Transverse colon (tissue), 4 donors: ENCODE measurements at regions not wholly inside any gene's neighbourhood (a gene's known extent, or its start where the extent isn't known, plus 50 kb on each side); places are given as distances from the start of the nearest gene placed in this dataset.

Experiments used
- DNase-seq: peaks from one replicate; pipeline ENCODE4 v3.0.0-alpha.2; 2019
- H3K27ac ChIP-seq, 4 donors: fragments of 200-600 bp; sonication (generic); 2 replicates each; pipeline ENCODE4 v1.5.1; 2016 to 2018; ENCODE audit warnings: inconsistent platforms in 4 of 4
- H3K27me3 ChIP-seq: fragments of 200-600 bp; sonication (generic); 2 replicates; pipeline ENCODE4 v1.5.1; 2017; ENCODE audit warnings: inconsistent platforms
- H3K36me3 ChIP-seq, 4 donors: fragments of 200-600 bp; sonication (generic); 2 replicates each; pipeline ENCODE4 v1.5.1; 2017 to 2019; ENCODE audit warnings: inconsistent platforms in 4 of 4
- H3K4me1 ChIP-seq, 4 donors: fragments of 200-600 bp; sonication (generic); 2 replicates each; pipeline ENCODE4 v1.5.1; 2017 to 2020; ENCODE audit warnings: inconsistent platforms in 4 of 4
- H3K4me3 ChIP-seq, 4 donors: fragments of 200-600 bp; sonication (generic); 1 replicate in 1 of 4; 2 replicates in 3 of 4; pipeline versions ENCODE4 v1.5.1 to v1.6.1; 2017 to 2019; ENCODE audit warnings: inconsistent platforms in 4 of 4
- H3K9me3 ChIP-seq, 2 donors: fragments of 200-600 bp; sonication (generic); 2 replicates each; pipeline ENCODE4 v1.5.1; 2017 to 2019; ENCODE audit warnings: inconsistent platforms in 2 of 2
- EP300 ChIP-seq: sonication (generic); formaldehyde crosslinking; IDR thresholded peaks from one replicate; pipeline ENCODE4 v1.6.1; 2017; ENCODE audit warnings: antibody characterized with exemption, low read depth
- POLR2A ChIP-seq: fragments of 450-650 bp; IDR thresholded peaks from one replicate; pipeline ENCODE4 v1.6.1; 2016; ENCODE audit warnings: antibody characterized with exemption, mild to moderate bottlenecking, moderate library complexity
- POLR2AphosphoS5 ChIP-seq, 3 donors: sonication (generic); formaldehyde crosslinking; IDR thresholded peaks; one replicate each; pipeline ENCODE4 v1.6.1; 2016; ENCODE audit warnings: antibody characterized with exemption in 3 of 3
- WGBS, 2 donors: methylation state at CpG; one replicate each; pipeline ENCODE4 v1.1.5; 2018; ENCODE audit warnings: low coverage in 1 of 2; 5-methylcytosine and 5-hydroxymethylcytosine counted together
- in situ Hi-C, 4 donors: fragments of 200-750 bp; cut with MboI; loops; one replicate each; pipeline versions ENCODE4 v1.15.0 to v1.15.1; 2017; ENCODE audit warnings: low sequenced_read_pairs in 3 of 4, low pct_ligation_motif_present in 1 of 4, low pct_unique_long_range_greater_than_20kb in 1 of 4
- intact Hi-C: fragments of 100-400 bp; cut with DNase I; formaldehyde crosslinking; loops from one replicate; pipeline ENCODE4 v1.15.1; 2023; ENCODE audit warnings: low total_unique reads
- TF ChIP-seq, protein P1 (sequence below), 5 experiments: fragments of 200-600 bp in 3 of 5; fragments of 450-650 bp in 2 of 5; sonication (generic) in 3 of 5; IDR thresholded peaks; 1 replicate in 2 of 5; 2 replicates in 3 of 5; pipeline ENCODE4 v1.5.1; 2016 to 2017; ENCODE audit warnings: antibody characterized with exemption in 5 of 5, inconsistent platforms in 3 of 5, mild to moderate bottlenecking in 2 of 5, moderate library complexity in 1 of 5

DNA sequence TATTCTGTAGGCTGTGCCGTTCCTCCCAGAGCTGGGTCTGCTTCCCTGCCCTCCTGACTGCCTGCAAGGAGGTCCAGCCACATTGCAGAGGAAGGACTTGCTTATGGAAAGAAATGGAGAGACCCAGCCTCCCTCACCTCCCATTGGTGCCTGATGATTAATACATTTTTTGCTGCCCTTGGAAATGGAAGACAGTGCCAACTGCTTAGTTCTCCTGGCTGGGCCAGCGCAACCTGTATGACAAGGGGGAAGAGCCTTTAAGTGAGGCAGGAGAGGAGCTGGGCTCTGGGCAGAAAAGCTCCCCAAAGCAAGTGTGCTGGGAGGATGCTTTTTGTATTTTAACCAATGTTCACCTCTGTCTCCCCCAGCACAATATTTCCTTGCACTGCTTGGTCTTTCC is 238.5 kb downstream of the SOX9 start:
- Histone ChIP-seq H3K36me3 (no peaks in the 10 kb centered on the region), H3K27ac (no peak overlapping the region), H3K27me3 (no peaks in the 10 kb centered on the region), H3K4me3 (no peak overlapping the region), H3K4me1 (no peaks in the 10 kb centered on the region), H3K9me3 (no peaks in the 10 kb centered on the region)
- intact Hi-C loops: no loop called here
- no peak for DNase-seq
- in situ Hi-C loops: no loop called here
- TF ChIP-seq POLR2AphosphoS5 (IDR thresholded peaks at IDR 0.05): no peak
- WGBS, 2 donors: 88% methylated on average over 2 of the region's 2 CpGs; no CpG with 5 or more reads in 1 of the 2 donors

- intact Hi-C loops (no loop called here), in situ Hi-C loops (no loop called here)
- no peak overlapping the region for H3K27ac ChIP-seq
- DNase-seq: no peak
- H3K9me3 ChIP-seq: no peaks in the 10 kb centered on the region
- no peaks in the 10 kb centered on the region for H3K4me1 ChIP-seq
- no peaks in the 10 kb centered on the region for H3K36me3 ChIP-seq
- no peaks in the 10 kb centered on the region for H3K27me3 ChIP-seq
- 81 to 88% methylated on average over 5 of the region's 5 CpGs for WGBS, 2 donors
- no peak overlapping the region for H3K4me3 ChIP-seq
- no peak for TF ChIP-seq POLR2AphosphoS5 (IDR thresholded peaks at IDR 0.05)
- TF ChIP-seq, protein P1, sequence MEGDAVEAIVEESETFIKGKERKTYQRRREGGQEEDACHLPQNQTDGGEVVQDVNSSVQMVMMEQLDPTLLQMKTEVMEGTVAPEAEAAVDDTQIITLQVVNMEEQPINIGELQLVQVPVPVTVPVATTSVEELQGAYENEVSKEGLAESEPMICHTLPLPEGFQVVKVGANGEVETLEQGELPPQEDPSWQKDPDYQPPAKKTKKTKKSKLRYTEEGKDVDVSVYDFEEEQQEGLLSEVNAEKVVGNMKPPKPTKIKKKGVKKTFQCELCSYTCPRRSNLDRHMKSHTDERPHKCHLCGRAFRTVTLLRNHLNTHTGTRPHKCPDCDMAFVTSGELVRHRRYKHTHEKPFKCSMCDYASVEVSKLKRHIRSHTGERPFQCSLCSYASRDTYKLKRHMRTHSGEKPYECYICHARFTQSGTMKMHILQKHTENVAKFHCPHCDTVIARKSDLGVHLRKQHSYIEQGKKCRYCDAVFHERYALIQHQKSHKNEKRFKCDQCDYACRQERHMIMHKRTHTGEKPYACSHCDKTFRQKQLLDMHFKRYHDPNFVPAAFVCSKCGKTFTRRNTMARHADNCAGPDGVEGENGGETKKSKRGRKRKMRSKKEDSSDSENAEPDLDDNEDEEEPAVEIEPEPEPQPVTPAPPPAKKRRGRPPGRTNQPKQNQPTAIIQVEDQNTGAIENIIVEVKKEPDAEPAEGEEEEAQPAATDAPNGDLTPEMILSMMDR (IDR thresholded peaks at IDR 0.05): no peak
- TF ChIP-seq EP300: no peak
- TF ChIP-seq POLR2A: no peak
Observed at GRCh38 chr17:72359811-72360210, 239.0 kb downstream of the SOX9 start.

- Histone ChIP-seq H3K4me3 (no peak overlapping the region), H3K36me3 (no peaks in the 10 kb centered on the region), H3K27ac (no peak overlapping the region), H3K4me1 (no peaks in the 10 kb centered on the region), H3K27me3 (no peaks in the 10 kb centered on the region), H3K9me3 (no peaks in the 10 kb centered on the region)
- DNase-seq: no peak
- TF ChIP-seq, protein P1 (IDR thresholded peaks at IDR 0.05): no peak
- TF ChIP-seq POLR2A (no peak), EP300 (no peak), POLR2AphosphoS5 (IDR thresholded peaks at IDR 0.05) (no peak)
- 57 to 68% methylated on average over 4 to 6 of the region's 6 CpGs for WGBS, 2 donors
- intact Hi-C loops: no loop called here
- in situ Hi-C loops: no loop called here
Observed at GRCh38 chr17:72360386-72360940, 239.6 kb downstream of the SOX9 start.

DNA sequence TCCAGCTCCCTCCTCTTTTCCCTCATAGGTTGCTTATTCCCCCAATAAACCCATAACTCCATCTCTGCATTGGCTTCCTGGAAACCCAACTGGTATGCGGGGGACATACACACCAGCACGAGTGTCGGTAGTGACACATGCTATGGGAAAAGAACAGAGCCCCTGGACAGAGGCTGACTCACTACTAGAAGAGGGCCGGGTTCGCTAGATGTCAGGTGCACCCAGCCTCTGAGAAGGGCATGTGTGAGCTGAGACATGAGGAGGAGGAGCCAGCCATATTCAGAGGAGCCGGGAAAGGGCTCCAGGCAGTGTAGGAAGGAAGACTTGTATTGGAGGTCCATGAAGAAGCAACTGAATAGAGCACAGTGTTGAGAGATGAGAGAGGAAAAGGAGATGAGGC is 241.1 kb downstream of the SOX9 start:
- intact Hi-C loops (no loop called here), in situ Hi-C loops (no loop called here)
- WGBS, 2 donors: 80 to 96% methylated on average over 5 to 6 of the region's 6 CpGs
- Histone ChIP-seq H3K9me3 (no peaks in the 10 kb centered on the region), H3K4me1 (no peaks in the 10 kb centered on the region), H3K4me3 (no peak overlapping the region), H3K36me3 (no peaks in the 10 kb centered on the region), H3K27me3 (no peaks in the 10 kb centered on the region), H3K27ac (no peak overlapping the region)
- no peak for TF ChIP-seq EP300
- no peak for TF ChIP-seq POLR2A
- TF ChIP-seq POLR2AphosphoS5 (IDR thresholded peaks at IDR 0.05): no peak
- TF ChIP-seq, protein P1 (IDR thresholded peaks at IDR 0.05): no peak
- DNase-seq: no peak
